GM18505 (cell line): ENCODE measurements at regions not wholly inside any gene's neighbourhood (a gene's known extent, or its start where the extent isn't known, plus 50 kb on each side); places are given as distances from the start of the nearest gene placed in this dataset.

Experiments used
- ATAC-seq: cut with Tn5 transposase; IDR thresholded peaks from one replicate; pipeline ENCODE4 v1.9.1; 2021; ENCODE audit not compliant: unreplicated experiment
- POLR2A ChIP-seq: IDR thresholded peaks from 4 replicates; pipeline ENCODE4 v1.6.1; 2011; ENCODE audit warnings: borderline replicate concordance; ENCODE audit not compliant: insufficient read depth, insufficient read length; ENCODE audit errors: extremely low read depth

GRCh38 chrX:10926404-10926803 is 184.7 kb upstream of the HCCS start:
- ATAC-seq = no peak
- no peak for TF ChIP-seq POLR2A

GRCh38 chrX:10926891-10927290 is 184.2 kb upstream of the HCCS start:
- TF ChIP-seq POLR2A = no peak
- ATAC-seq = no peak

- TF ChIP-seq POLR2A = no peak
Observed at GRCh38 chrX:10929747-10930146, 181.4 kb upstream of the HCCS start.

GRCh38 chrX:10930151-10930550 is 181.0 kb upstream of the HCCS start:
- no peak for TF ChIP-seq POLR2A
- ATAC-seq = no peak

More at GRCh38 chrX:10929747-10930146, 181.4 kb upstream of the HCCS start:
- no peak for ATAC-seq

- no peak for TF ChIP-seq POLR2A
- no peak for ATAC-seq
Observed at GRCh38 chrX:10931976-10932375, 179.2 kb upstream of the HCCS start.

GRCh38 chrX:10932842-10933440 is 178.2 kb upstream of the HCCS start:
- ATAC-seq = no peak
- TF ChIP-seq POLR2A = no peak

GRCh38 chrX:10935501-10935900 is 175.6 kb upstream of the HCCS start:
- no peak for TF ChIP-seq POLR2A
- no peak for ATAC-seq

GRCh38 chrX:10936976-10937375 is 174.2 kb upstream of the HCCS start:
- no peak for ATAC-seq
- no peak for TF ChIP-seq POLR2A

GRCh38 chrX:10938365-10938923 is 172.7 kb upstream of the HCCS start:
- no peak for ATAC-seq
- TF ChIP-seq POLR2A = no peak

GRCh38 chrX:10939424-10939823 is 171.7 kb upstream of the HCCS start:
- ATAC-seq = no peak
- no peak for TF ChIP-seq POLR2A

GRCh38 chrX:10944136-10944885 is 166.8 kb upstream of the HCCS start:
- TF ChIP-seq POLR2A = no peak
- ATAC-seq = no peak

- ATAC-seq = no peak
- no peak for TF ChIP-seq POLR2A
Observed at GRCh38 chrX:10945498-10945897, 165.6 kb upstream of the HCCS start.

GRCh38 chrX:10949541-10949940 is 161.6 kb upstream of the HCCS start:
- no peak for TF ChIP-seq POLR2A
- ATAC-seq = no peak

- ATAC-seq = no peak
- TF ChIP-seq POLR2A = no peak
Observed at GRCh38 chrX:10952619-10953018, 158.5 kb upstream of the HCCS start.
